NOMO-1 treated with DMSO at 0.1 percent for 48 hours (cell line): ENCODE measurements at regions not wholly inside any gene's neighbourhood (a gene's known extent, or its start where the extent isn't known, plus 50 kb on each side); places are given as distances from the start of the nearest gene placed in this dataset.

Source experiments
- DNase-seq: peaks from one replicate; lab custom pipeline; 2025; ENCODE audit not compliant: unreplicated experiment; lab: John Stamatoyannopoulos, UW

DNA sequence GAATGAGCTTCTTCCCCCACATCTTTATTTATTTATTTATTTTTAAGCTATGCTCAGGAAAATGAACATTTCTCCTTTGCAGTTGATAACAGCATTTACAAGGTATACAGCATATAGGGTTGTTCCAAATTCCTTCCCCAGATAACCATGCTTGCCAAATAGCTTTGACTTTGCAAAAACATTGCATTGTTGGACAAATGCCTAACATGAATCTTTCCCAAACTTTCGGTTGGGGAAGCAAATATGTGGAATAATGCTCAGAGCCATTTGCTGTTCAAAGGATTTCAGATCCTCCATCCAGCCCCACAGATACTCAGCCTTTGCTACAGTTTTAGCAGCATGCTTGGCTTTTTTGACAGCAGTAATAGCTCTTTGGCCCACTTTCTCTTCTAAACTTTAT, 127.2 kb upstream of the AGA start:
- DNase-seq = no peak

DNA sequence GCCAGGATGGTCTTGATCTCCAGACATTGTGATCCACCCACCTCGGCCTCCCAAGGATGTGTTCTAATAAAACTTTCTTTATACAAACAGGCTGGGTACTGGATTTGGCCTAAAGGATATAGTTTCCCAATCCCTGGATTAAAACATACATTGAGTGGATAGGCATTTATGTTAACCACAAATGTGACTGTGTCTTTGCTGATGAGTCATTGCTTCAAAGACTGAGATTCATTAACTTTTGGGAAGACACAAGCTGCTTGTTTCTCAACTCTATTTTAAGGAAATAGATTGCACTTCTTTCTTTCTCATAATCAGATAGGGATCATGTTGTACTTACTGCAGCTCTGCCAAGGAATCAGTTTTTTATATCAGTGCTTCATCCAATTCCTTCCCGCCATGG, 131.3 kb upstream of the AGA start:
- DNase-seq = peak; percentile 44

DNA sequence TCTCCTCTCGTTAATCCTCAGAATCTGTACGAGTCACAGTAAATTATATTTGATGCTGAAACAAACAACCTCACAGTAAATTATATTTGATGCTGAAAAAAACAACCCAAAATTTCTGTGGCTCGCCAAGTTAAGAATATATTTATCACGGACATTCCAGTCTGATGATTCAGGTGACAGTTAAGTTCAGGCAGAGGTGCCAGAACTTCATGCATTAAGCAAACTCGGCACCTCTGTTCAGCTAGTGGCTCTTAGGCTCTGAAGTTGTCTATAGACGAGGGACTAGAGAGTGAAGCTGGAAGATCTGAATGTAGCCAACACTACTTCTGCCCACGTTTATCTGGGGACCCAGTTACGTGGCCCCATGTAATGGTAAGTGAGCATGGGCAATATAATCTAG, 132.2 kb upstream of the AGA start:
- no peak for DNase-seq

DNA sequence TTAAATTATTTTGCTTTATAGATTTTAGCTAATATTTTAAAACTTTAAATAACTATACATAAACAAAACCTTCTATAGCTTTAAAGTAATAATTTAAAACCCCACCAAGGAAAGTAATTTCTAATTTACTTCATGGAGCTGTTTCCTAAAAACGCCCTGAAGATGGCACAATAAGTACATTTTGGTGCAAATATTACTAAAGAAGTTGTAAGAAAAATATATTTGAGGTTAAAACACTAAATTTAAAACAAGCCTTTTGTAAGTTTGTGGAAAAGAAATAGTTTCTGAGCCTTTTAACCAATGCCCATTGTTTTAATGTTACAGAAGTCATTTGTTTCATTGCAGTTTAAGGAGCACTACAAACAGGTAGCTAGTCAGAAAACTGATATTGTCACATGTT, 137.4 kb upstream of the AGA start:
- DNase-seq = no peak

DNA sequence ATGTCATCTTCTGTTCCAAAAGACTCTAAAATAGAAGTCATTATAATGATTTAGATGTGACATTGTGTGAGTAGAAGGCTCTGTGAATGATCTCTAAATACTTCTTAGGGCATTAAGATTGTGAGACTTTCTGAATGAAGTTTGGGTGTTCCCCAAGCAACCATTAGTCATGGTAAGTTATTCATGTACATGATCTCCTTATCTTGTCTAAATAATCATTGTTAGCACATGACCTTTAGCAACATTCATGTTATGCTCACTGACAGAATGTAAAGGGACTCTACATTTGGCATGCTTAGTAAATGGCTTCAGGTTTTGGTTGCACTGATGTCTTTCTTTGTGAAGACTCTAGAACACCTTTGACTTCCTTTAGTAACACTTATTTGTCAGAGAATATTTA, 140.8 kb upstream of the AGA start:
- no peak for DNase-seq

DNA sequence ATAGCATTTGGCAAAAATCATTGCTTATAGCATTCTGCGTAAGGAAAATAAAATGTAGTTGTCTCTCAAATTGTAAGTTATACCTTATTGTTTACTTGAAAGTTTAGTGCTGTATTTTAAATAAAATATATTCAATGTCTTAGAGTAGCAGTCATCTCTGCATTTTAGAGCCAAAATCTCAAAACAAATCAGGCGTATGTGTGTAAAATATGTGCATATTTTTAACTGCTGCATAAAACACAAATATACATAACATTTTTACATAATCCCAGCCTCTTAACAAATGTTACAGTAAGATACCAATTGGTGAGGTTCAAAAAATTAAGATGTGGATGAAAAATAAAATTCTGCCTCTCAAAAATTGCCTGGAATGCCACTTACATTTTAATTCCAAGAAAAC, 145.8 kb upstream of the AGA start:
- no peak for DNase-seq

DNA sequence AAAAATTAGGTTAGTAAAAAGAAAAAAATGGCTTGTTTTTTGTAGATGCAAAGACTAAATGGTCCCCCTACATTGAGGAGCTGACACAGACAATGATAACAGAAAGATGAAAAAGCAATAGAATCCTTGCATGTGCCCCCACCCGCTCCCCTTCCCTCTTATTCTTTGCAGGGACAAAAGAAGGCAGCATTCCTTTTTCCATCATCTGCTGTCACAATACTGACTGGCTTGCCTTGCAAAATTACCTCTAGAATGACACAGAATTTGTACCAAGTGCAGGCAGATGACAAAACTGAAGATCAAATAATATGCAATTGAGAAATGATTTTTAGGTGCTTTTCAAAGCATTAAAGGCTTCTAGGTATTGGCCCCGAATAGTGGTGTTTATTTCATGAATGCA, 153.1 kb upstream of the AGA start:
- DNase-seq = no peak

DNA sequence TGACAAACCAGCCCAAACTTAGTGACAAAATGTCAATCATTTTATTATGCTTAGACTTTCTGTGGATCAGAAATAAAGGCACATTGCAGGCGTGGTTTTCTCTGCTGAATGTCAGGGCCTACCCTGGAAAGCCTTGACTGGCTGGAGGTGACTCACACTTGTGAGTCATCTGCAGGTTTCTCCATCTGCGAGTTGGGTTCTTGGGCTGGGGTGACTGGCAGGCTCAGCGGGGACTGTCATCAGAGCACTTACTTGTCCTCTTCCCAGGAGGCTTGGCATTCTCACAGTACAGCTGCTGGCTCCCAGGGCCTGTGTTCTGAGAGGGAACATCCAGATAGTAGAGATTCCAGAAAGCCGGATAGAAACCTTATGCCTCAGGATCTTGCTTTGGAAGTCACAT, 153.8 kb upstream of the AGA start:
- DNase-seq = peak; percentile 18

DNA sequence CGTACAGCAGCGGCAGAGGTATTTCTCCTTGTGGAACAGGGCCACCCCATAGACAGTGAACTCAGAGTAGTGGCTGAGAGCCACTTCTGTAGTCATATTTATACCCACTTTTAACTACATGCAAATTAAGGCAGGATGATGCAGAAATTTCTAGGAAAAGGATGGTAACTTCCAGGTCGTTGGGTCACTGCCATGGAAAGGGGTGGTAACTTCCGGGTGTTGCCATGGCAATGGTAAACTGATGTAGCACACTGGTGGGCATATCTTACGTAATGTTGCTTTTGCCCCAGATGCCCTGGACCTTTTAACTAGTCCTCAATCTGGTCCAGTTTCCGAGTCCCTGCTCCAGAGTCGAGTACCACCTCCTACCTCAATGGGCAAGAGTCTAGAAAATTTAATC, 154.8 kb upstream of the AGA start:
- DNase-seq = no peak

DNA sequence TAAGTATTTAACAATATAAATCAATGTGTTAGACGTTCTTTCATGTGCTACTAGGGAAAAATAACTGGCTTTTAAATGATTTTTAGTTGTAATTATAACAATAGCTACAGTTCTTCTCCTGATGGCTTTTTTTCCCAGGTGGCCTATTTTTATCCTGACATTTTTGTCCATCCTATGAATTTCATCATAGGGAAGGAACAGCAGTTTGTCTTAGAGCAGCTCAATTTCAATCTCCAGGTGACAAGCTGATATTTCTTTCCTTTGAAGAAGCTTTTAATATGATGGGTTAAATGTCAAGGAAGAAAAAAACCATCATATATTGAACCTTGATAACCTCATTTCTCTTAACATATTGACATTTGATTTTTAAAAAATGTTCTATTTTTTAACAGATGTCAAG, 163.0 kb upstream of the AGA start:
- no peak for DNase-seq

DNA sequence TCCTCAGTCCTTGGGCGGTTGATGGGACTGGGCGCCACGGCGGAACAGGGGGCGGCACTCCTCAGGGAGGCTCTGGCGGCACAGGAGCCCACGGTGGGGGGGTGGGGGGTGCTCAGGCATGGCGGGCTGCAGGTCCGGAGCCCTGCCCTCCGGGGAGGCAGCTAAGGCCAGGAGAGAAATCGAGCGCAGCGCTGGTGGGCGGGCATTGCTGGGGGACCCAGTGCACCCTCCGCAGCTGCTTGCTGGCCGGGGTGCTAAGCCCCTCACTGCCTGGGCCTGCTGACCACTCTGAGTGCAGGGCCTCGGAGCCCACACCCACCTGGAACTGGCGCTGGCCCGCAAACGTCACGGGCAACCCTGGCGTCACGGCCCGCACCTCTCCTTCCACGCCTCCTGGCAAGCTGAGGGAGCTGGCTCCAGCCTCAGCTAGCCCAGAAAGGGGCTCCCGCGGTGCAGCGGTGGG, 164.9 kb upstream of the AGA start:
- no peak for DNase-seq

DNA sequence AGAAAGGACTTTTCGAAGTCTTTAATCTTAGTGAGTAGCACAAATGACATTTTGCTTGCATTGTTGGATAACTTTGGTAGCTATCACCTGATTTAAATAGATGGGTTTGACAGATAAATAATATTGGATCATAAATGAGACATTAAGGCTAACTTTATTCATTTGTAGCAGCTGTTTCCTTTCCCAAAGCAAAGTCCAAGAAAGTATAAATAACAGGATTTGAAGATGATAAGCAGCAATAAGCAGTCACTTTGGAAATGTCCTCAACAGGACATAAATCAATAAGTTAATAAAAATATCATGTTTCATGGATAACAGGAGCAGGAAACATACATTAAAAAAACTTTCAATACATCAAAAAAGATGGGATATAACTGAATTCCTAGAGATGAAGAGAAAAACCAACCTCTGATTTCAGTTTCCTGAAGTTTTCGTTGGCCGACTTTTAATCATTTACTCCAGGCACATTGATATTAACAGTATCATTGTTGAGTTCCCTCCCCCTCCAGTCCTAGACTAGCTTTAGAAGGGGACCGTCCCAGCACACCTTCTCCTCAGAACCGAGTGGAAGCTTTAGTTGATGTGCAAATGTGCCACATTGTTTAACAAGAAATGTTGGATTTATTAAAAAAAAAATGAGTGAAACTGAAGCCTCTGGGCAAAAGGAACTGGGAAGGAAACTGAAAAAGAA, 169.9 kb upstream of the AGA start:
- no peak for DNase-seq

DNA sequence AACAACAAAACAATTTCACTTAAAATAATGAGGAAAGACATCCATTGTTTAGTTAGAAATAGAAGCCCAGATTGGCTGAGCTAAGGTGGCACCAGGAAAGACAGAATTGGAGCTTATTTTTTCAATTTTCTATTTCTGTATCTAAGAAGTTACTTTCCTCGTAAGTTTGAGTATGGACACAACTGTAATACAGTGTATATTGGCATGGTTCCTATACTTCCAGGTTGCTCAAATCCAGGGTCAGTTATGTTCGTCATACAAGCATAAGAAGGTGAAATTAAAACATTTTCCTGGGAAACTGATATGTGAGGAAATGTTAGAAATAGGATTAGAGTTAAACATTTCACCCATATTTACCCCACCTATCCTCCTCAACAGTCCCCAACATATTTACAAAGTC, 170.4 kb upstream of the AGA start:
- no peak for DNase-seq

DNA sequence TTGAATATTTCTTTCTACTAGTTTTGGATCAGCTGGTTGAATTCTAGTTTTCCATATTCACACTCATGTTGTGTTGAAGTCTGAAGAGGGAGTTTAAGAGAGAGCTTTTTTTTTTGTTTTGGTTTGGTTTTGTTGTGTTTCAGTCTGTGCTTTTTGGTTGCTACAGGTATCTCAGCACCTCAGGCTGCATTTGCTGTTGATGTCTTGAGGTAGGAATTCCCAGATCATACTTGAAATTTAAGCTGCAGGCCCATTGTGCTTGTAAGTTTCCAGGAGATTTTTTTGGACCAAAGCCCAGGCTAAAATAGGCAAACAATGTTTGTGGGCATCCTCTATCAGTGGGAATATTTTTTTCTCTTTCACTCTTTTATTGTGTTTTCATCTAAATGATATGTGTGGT, 190.2 kb upstream of the AGA start:
- no peak for DNase-seq

DNA sequence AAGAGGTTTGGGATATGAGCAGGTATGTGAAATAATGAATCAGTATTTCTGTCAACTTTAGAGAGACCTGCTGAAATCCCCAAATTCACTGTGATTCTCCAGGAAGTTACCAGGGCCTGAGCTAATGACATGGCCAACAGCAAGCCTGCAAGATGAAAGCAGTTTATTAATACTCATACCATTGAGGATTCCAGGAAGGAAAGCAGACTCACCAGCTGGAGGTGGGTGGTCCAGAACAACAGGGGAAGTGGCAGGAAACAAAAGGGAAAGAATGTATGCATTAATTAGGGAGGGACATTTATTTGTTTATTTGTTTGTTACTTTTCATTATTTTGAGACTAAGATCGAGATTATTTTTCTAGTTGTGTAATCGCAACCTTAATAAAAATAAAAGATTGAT, 196.6 kb upstream of the AGA start:
- DNase-seq = no peak

DNA sequence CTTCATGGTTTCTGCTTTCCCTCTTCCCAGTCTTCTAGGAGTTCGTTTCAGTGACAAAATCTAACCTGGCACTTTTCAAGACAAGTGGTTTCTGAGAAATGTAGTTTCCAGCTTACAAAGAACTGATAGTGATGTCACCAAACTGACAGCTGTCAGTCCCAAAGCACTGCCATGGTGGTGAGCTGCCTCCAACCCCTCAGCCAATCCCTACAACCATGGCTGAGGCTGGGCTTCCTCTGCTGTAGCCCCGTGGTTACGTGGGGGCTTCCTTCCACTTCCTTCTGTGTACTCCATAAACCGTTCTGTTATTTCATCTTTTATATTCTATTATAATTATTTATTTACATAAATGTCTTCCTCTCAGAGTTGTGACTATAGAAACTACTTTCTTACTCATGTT, 198.6 kb upstream of the AGA start:
- DNase-seq = no peak

DNA sequence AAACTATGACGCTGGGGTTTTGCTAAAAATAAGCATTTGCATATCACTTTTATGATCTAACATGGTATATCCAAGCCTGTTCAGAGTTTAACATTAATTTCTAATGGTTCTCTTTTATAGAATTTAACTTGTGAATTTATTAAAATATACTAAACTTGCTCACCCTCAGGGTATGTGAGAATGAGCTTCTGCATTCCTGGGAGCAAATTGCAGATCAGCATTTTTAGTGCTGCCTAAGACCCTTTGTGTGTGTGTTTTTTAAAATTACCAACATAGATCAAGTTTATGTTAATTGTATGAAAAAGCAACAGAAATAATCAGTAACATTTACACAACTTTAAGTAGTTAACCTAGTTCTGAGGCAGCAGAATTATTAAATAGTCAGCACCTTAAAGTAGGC, 218.0 kb upstream of the AGA start:
- DNase-seq = no peak

DNA sequence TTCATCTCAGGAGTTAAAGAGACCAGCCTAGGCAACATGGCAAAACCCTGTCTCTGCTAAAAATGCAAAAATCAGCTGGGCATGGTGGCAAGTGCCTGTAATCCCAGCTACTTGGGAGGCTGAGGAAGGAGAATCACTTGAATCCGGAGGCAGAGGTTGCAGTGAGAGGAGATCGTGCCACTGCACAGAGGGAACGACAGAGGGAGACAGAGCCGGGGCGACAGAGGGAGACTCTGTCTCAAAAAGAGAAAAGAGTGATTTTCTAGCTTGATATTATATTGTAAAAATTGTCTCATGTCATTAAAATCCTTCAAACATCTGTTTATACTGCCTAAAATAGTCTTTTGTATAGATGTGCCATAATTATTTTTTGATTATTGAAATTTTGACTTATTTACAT, 225.4 kb upstream of the AGA start:
- DNase-seq = no peak

DNA sequence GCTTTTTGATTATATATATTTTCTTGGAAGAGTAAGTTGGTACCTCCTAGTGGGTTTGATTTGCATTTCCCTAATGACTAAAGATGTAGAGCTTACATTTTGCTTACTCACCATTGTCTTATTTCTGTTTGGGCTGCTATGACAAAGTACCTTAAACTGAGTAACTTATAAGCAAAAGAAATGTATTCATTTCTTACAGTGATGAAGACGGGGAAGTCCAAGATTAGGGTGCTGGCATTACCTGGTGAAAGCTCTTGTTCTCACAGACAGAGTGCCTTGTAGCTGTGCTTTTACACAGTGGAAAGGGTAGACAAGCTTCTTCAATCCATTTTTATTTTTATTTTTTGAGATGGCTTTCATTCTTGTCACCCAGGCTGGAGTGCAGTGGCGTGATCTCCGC, 229.2 kb upstream of the AGA start:
- no peak for DNase-seq

DNA sequence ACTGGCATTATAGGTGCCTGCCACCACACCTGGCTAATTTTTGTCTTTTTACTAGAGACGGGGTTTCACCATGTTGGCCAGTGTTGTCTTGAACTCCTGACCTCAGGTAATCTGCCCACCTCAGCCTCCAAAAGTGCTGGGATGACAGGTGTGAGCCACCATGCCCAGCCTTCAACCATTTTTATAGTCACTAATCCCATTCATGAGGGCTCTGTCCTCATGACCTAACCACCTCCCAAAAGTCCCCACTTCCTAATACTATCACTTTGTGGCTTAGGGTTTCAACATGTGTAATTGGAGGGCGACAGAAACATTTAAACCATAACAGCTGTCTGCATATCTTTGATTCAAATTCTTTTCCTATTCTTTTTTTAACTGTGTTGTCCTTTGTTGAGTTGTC, 229.6 kb upstream of the AGA start:
- DNase-seq = no peak

DNA sequence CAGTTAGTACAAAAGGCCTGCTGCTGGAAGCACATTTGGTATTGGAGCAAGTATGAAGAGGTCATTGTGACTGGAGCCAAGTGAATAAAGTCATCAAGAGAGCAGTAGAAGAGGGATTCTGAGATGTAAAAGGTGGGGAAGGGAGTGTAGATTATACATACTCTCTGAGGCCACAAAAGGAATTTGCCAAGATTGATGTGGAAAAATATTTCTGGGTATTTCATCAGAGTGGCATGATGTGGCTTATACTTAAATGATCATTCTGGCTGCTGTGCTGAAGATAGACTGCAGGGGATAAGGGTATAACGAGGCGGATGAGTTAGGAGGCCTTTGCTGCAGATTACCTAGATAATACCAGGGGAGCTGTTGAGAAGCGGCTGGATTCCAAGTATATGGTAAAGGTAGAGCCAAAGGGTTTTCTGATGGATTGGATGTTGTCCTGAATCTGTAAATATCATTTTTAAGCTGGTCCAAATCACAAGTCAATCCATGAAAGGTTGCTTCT, 231.8 kb upstream of the AGA start:
- DNase-seq = no peak

DNA sequence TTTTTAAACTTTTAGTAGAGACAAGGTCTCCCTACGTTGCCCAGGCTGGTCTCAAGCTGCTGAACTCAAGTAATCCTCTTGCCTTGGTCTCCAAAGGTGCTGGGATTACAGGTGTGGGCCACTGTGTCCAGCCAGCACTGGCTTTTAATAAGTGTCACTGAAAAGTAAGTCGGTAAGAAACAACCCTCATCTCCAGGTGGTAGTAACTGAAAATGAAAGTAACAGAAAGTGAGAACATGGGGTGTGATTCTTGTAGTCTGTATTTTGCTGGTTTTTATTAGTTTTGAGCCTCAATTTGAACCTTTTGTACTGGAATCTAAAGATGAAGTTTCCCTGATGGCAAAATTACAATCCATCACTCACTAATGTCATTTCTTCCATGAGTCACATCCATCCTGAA, 238.1 kb upstream of the AGA start:
- DNase-seq = no peak

DNA sequence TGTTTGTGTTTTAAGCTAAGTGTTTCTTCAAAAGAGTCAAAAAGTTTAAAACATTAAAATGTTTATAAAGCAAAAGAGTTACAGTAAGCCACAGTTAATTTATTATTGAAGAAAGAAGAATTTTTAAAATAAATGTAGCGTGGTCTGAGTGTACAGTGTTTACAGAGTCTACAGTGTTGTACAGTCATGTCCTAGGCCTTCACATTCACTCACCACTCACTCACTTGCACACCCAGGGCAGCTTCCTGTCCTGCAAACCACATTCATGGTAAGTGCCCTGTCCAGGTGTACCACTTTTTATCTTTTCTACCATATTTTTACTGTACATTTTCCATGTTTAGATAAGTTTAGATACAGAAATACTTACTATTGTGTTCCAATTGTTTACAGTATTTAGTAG, 239.7 kb upstream of the AGA start:
- DNase-seq = no peak
